HG02870 (cell line): ENCODE measurements at regions not wholly inside any gene's neighbourhood (a gene's known extent, or its start where the extent isn't known, plus 50 kb on each side); places are given as distances from the start of the nearest gene placed in this dataset.
"Not testable (repeated sequence)": the region's sequence is repeated elsewhere in the genome, so short reads cannot be mapped to it uniquely, and the experiment has no call there.

ENCODE experiments used
- ATAC-seq: cut with Tn5 transposase; IDR thresholded peaks from one replicate; pipeline ENCODE4 v1.9.1; 2021; ENCODE audit warnings: mild to moderate bottlenecking, moderate library complexity; ENCODE audit not compliant: unreplicated experiment

GRCh38 chr6:165010556-165011535 lies 298.6 kb downstream of the C6orf118 start:
- ATAC-seq: no peak

DNA sequence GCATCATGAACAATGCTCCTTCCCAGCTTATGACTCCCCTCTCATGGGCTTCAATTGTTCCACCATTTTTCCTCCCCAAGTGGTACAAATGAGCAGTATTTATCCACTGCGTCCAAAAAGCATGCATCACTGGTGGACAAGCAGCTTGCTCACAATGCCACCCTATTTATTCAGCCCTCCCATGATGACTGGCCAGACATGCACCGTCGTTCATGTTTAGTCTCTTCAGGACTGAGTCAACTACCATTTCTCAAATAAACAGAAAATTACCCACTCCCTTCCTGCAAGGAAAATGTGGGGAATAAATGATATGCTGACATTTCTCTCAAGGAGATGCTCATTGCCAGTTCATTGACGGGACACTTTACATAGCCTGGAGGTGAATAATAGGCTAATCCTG lies 300.4 kb downstream of the C6orf118 start:
- no peak for ATAC-seq

- ATAC-seq: no peak
Measured at GRCh38 chr6:165002866-165003265, 306.5 kb downstream of the C6orf118 start.

- no peak for ATAC-seq
Measured at GRCh38 chr6:165002358-165002757, 307.0 kb downstream of the C6orf118 start.

DNA sequence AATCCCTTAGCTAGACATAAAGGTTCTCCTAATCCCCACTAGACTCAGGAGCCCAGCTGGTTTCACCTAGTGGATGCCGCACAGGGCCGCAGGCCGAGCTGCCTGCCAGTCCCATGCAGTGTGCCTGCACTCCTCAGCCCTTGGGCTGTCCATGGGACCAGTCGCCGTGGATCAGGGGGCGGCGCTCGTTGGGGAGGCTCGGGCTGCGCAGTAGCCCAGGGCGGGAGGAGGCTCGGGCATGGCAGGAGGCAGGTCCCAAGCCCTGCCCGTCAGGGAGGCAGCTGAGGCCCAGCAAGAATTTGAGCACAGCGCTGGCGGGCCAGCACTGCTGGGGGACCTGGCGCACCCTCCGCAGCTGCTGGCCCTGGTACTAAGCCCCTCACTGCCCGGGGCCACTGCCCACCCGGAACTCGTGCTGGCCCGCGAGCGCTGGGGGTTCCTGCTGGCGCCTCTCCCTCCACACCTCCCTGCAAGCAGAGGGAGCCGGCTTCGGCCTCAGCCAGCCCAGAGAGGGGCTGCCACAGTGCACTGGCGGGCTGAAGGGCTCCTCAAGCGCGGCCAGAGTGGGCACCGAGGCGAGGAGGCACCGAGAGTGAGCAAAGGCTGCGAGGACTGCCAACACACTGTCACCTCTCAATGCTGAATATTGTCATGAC lies 307.8 kb downstream of the C6orf118 start:
- ATAC-seq: no peak

GRCh38 chr6:164998297-164998696 lies 311.1 kb downstream of the C6orf118 start:
- ATAC-seq: no peak

DNA sequence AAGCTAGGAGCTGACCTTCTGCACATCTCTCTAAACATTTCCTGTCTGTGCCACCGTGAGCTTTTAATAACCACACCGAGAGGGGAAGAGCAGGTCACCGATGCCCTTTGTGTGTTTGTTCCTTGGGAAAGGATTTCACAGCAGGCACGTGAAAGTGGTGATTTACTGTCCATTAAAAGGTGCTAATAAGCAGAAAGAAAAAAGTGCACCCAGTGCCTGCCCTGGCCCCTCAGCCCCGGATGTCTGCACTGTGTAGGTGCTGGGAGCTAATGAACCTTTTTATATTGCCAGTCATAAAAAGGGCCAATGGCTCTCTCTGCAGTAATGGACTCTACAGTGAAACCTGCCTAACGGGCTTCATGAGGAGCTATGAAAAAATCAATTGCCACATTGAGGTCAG lies 312.6 kb downstream of the C6orf118 start:
- ATAC-seq: no peak

DNA sequence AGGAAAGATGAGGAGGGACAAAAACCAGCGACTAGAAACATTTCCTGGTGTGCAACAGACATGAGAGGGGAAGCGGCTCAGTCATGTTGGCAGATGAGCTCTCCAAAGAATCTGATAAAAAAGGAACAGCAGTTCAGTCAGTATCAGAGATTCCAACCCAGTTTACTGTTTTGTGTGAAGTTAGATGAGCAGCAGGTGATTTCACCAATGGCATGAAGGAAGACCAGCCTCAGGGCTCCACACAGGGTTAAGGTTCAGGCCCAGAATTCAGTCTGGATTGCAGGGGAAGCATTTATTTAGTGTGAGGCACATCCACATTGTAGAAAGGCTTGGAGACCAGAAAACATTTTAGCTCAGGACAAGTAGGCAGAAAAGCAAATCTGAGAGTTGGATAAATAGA lies 317.8 kb downstream of the C6orf118 start:
- no peak for ATAC-seq

DNA sequence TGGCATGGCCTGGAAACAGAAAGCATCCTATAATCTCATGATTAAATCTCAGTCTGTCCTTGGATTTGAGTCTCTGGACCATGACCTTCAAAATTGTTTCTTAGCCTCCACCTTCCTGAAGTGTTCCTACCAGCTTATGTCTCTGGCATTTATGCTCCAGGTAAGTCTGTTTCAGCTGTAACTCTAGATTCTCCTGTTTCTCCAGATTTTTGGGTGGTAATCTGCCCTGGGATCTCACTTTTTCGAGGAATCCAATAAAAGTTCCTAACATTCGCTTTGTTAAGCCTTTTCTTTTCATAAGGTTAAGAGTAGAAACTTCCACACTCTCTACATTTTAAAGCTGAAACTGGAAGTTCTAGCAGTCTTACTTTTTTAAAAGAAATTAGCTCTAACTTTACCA lies 318.5 kb downstream of the C6orf118 start:
- ATAC-seq: no peak

- no peak for ATAC-seq
Measured at GRCh38 chr6:164982389-164982788, 327.0 kb downstream of the C6orf118 start.

GRCh38 chr6:164967102-164967501 lies 342.3 kb downstream of the C6orf118 start:
- no peak for ATAC-seq

DNA sequence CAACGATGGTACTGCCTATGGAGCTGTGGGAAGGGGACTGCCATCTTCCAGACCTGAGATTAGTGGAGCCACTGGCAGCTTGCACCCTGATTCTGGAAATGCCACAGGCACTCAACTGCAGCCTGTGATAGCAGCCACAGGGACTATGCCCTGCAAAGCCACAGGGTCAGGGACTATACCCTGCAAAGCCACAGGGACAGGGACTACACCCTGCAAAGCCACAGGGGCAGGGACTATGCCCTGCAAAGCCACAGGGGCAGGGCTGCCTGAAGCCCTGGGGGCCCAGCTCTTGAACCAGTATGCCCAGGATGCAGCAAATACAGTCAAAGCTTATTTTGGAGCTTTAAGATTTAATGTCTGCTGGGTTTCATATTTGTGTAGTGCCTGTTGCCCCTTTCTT lies 346.6 kb downstream of the C6orf118 start:
- ATAC-seq: no peak

DNA sequence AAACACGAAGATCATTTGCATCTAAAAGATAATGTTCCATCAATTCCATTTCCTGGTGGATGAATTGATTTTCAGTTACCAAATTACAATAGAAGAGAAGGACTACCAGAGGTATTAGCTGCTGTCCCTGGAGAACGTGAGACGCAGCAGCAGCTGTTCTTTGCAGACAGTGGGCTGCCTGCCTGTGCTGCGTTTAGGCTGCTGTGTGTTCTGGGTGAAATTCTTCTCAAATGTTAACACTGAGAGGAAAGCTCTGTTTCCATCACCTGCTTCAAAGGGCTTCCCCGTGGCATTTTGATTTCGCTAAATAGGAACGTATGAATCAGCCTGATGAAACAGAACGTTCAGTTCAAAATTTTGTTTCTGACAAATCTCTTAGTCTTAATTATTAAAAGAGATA lies 362.2 kb downstream of the C6orf118 start:
- no peak for ATAC-seq

GRCh38 chr6:164942271-164942670 lies 367.1 kb downstream of the C6orf118 start:
- no peak for ATAC-seq

GRCh38 chr6:164933238-164933794 lies 376.1 kb downstream of the C6orf118 start:
- not testable (repeated sequence) for ATAC-seq

DNA sequence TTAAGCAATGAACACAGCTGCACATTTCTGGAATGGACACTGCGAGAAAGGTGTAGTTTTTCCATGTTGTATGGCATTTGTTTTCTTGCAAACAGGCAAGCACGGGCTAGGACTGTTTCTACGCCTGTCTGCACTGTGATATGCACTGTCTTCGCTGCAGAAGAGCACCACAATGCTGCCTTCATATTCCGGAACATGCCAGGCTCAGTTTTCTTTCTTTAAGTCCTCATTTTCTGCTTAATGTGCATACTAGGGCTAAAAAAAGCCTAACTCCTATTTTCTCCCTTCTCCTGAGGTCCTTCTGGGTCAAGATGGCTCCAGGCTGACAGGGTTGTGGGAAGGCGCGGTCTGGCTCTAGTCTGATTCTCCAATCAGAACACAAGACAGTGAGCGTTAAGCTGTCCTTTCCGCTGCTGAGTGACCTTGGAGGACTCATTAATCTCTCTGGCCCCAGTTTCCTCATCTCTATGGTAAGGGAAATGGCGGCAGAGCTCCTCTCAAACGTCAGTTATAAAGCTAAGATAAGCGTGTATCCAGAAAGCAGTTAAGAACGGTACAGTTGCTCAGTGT lies 379.9 kb downstream of the C6orf118 start:
- no peak for ATAC-seq

DNA sequence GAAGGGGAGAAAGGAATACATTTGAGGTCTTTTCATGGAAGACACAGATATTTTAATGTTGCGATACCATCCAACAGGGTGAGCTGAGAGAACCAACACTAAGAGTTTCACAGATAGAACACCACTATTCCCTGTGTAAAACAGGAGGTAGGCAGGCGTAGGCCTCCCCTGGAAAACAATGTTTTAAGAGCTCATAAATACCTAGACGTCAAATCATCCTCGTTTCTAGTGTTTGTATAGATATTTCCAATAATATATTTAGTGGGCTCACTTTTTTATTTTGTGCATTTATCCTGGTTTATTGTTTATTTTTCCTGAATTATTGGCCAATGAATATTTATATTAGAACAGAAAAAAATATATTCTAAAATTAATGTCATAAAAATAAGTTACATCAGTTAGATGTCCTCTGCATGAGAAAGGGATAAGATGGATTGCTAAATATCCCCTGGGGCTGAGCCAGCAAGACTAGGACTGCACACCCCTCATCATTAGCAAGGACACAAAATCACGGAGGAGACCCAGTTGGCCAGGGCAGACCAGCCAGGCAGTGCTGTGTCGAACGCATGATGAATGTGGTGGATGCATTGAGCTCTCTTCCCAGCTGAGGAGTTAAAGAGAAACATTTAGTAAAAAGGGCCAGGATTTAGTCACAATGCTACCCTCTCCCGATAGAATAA lies 380.5 kb downstream of the C6orf118 start:
- no peak for ATAC-seq

DNA sequence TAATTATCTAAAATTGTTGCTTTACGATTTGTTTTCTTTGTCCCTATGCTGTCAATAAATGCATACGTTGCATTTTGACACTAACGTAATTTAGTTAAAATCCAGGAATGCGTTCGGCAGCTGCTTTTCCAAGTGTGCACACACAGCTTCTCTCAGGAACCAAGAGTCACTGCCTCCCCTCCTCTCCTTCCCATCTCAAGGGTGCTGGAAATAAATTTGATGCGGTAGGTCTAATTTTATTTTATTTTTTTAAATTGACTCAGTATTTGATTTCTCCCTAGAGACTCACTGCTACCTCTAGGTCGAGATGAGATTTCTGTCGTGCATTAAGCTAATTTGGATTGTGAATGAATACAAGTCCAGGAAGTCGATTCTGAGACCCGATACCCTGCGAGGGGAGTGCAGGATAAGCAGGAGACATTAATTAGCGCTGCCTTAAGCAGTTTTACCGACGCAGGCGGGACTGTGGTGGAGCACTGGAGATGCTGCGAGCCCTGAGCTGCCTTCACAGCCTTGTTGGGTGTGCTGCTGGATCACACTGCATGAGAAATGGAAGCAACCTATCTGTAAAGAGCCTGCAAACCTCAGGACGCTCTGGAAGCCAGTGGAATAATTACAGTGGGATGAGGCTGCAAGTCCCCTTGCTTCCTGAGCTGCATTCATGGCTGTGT lies 381.2 kb downstream of the C6orf118 start:
- no peak for ATAC-seq

- ATAC-seq: peak; percentile 88
Measured at GRCh38 chr6:164927288-164928056, 381.9 kb downstream of the C6orf118 start.

- ATAC-seq: no peak
Measured at GRCh38 chr6:164926686-164927085, 382.7 kb downstream of the C6orf118 start.
